IMR-90 (cell line): ENCODE measurements at regions not wholly inside any gene's neighbourhood (a gene's known extent, or its start where the extent isn't known, plus 50 kb on each side); places are given as distances from the start of the nearest gene placed in this dataset.

Source experiments
- ATAC-seq: fragments of 200-7000 bp; cut with Tn5 transposase; 2 replicates; pipeline ENCODE4 v1.9.1; 2020; ENCODE audit warnings: low read depth, mild to moderate bottlenecking, moderate library complexity
- BruUV-seq: library from RNA; stranded (reverse); fragments of 400-500 nt; replicated peaks from 2 replicates; lab custom pipeline; 2021; lab: Mats Ljungman, UMichigan
- CTCF ChIA-PET: fragments of 300-600 bp; formaldehyde crosslinking; extraction: SDS; loops from one replicate; lab custom pipeline; 2021; ENCODE audit warnings: antibody characterized with exemption; lab: Yijun Ruan, JAX
- POLR2A ChIA-PET: fragments of 300-600 bp; sonication (Branson Sonifier 250); formaldehyde crosslinking; loops from one replicate; lab custom pipeline; 2022; ENCODE audit warnings: antibody characterized with exemption; ENCODE audit not compliant: unreplicated experiment; lab: Charles Lee
- DNase-seq: peaks from one replicate; pipeline ENCODE4 v3.0.0; 2013
- H2AFZ ChIP-seq: replicated peaks from 2 replicates; pipeline ENCODE3; 2013; ENCODE audit warnings: low read length, mild to moderate bottlenecking; ENCODE audit not compliant: poor library complexity
- H2AK5ac ChIP-seq: 2 replicates; pipeline ENCODE4 v1.6.1; 2013; ENCODE audit warnings: low read depth, low read length, inconsistent platforms
- H2AK9ac ChIP-seq: replicated peaks from 2 replicates; pipeline ENCODE3; 2013; ENCODE audit warnings: mild to moderate bottlenecking, low read depth, low read length, moderate library complexity; ENCODE audit not compliant: poor library complexity
- H2BK120ac ChIP-seq: 2 replicates; pipeline ENCODE4 v1.6.1; 2013; ENCODE audit warnings: low read depth, low read length, inconsistent platforms
- H2BK15ac ChIP-seq: 3 replicates; pipeline ENCODE4 v1.6.1; 2013; ENCODE audit warnings: low read depth, low read length, inconsistent platforms
- H2BK20ac ChIP-seq: 2 replicates; pipeline ENCODE4 v1.6.1; 2013; ENCODE audit warnings: low read depth, mild to moderate bottlenecking, inconsistent platforms, low read length, moderate library complexity
- H2BK5ac ChIP-seq: 2 replicates; pipeline ENCODE4 v1.6.1; 2013; ENCODE audit warnings: mild to moderate bottlenecking, low read depth, low read length, inconsistent platforms; ENCODE audit not compliant: poor library complexity, severe bottlenecking
- H3K14ac ChIP-seq: replicated peaks from 2 replicates; pipeline ENCODE4 v1.6.1; 2013; ENCODE audit warnings: low read depth, low read length, inconsistent platforms
- H3K18ac ChIP-seq: 2 replicates; pipeline ENCODE4 v1.6.1; 2013; ENCODE audit warnings: low read depth, low read length, control low read depth
- H3K23ac ChIP-seq: 2 replicates; pipeline ENCODE4 v1.6.1; 2013; ENCODE audit warnings: low read depth, low read length, inconsistent platforms
- H3K27ac ChIP-seq: 2 replicates; pipeline ENCODE4 v1.5.1; 2013; ENCODE audit warnings: mild to moderate bottlenecking, control low read depth, low read length; ENCODE audit not compliant: insufficient read depth
- H3K27me3 ChIP-seq: 2 replicates; pipeline ENCODE4 v1.6.1; 2013; ENCODE audit warnings: low read length; ENCODE audit not compliant: control insufficient read depth, insufficient read depth
- H3K36me3 ChIP-seq: 2 replicates; pipeline ENCODE4 v1.6.1; 2013; ENCODE audit warnings: low read length, mixed read lengths; ENCODE audit not compliant: control insufficient read depth, insufficient read depth
- H3K4ac ChIP-seq: 2 replicates; pipeline ENCODE4 v1.6.1; 2013; ENCODE audit warnings: low read depth, low read length, inconsistent platforms
- H3K4me1 ChIP-seq: 2 replicates; pipeline ENCODE4 v1.6.1; 2013; ENCODE audit warnings: low read length, mixed read lengths; ENCODE audit not compliant: control insufficient read depth, insufficient read depth
- H3K4me2 ChIP-seq: 2 replicates; pipeline ENCODE4 v1.6.1; 2013; ENCODE audit warnings: low read depth, mild to moderate bottlenecking, control low read depth, low read length, moderate library complexity
- H3K4me3 ChIP-seq: 2 replicates; pipeline ENCODE4 v1.5.1; 2013; ENCODE audit warnings: low read depth, mild to moderate bottlenecking, control low read depth, low read length, moderate library complexity; ENCODE audit not compliant: insufficient read depth
- H3K56ac ChIP-seq: 2 replicates; pipeline ENCODE4 v1.6.1; 2013; ENCODE audit warnings: low read length, inconsistent platforms; ENCODE audit not compliant: insufficient read depth; ENCODE audit errors: extremely low read depth
- H3K79me1 ChIP-seq, 2 experiments: 2 replicates each; pipeline ENCODE4 v1.6.1; 2013; ENCODE audit warnings: low read length in 2 of 2, inconsistent platforms in 1 of 2, low read depth in 1 of 2
- H3K9ac ChIP-seq: 2 replicates; pipeline ENCODE4 v1.6.1; 2013; ENCODE audit warnings: low read depth, low read length, control low read depth
- H3K9me1 ChIP-seq: 2 replicates; pipeline ENCODE4 v1.6.1; 2013; ENCODE audit warnings: low read length, inconsistent platforms; ENCODE audit not compliant: insufficient read depth
- H3K9me3 ChIP-seq: 2 replicates; pipeline ENCODE4 v1.6.1; 2013; ENCODE audit warnings: low read length; ENCODE audit not compliant: control insufficient read depth, insufficient read depth
- H4K20me1 ChIP-seq: 2 replicates; pipeline ENCODE4 v1.6.1; 2013; ENCODE audit warnings: low read length, inconsistent platforms; ENCODE audit not compliant: insufficient read depth
- H4K5ac ChIP-seq: 2 replicates; pipeline ENCODE4 v1.6.1; 2013; ENCODE audit warnings: mild to moderate bottlenecking, low read depth, low read length, control low read depth
- H4K8ac ChIP-seq, 2 experiments: 2 replicates each; pipeline ENCODE4 v1.6.1; 2013; ENCODE audit warnings: low read depth in 2 of 2, low read length in 2 of 2, control low read depth in 1 of 2, inconsistent platforms in 1 of 2
- H4K91ac ChIP-seq: 2 replicates; pipeline ENCODE4 v1.6.1; 2013; ENCODE audit warnings: low read depth, low read length, inconsistent platforms; ENCODE audit not compliant: insufficient read depth
- BHLHE40 ChIP-seq: fragments of 150-350 bp; IDR thresholded peaks from 2 replicates; pipeline ENCODE4 v1.6.1; 2016; ENCODE audit warnings: mild to moderate bottlenecking, low read depth, low read length
- CEBPB ChIP-seq: IDR thresholded peaks from 2 replicates; pipeline ENCODE4 v1.6.1; 2012; ENCODE audit warnings: low read depth, low read length, improper control_type of control experiment
- CTCF ChIP-seq: conservative IDR thresholded peaks from 2 replicates; pipeline ENCODE4 v1.5.1; 2012; ENCODE audit warnings: mild to moderate bottlenecking, low read depth, low read length, improper control_type of control experiment
- ELK1 ChIP-seq: fragments of 150-350 bp; IDR thresholded peaks from 2 replicates; pipeline ENCODE4 v1.6.1; 2016; ENCODE audit warnings: low read depth, mild to moderate bottlenecking, low read length, moderate library complexity, borderline replicate concordance
- POLR2A ChIP-seq: IDR thresholded peaks from 2 replicates; pipeline ENCODE4 v1.6.1; 2012; ENCODE audit warnings: mild to moderate bottlenecking, low read depth, low read length
- RAD21 ChIP-seq: IDR thresholded peaks from 2 replicates; pipeline ENCODE4 v1.6.1; 2012; ENCODE audit warnings: low read length, improper control_type of control experiment
- WGBS, 2 experiments: methylation state at CpG; one replicate each; pipeline versions ENCODE4 v1.1.5 to v1.1.7; 2013; ENCODE audit warnings: missing lambda C conversion rate in 2 of 2; ENCODE audit not compliant: insufficient read length in 1 of 2; ENCODE audit errors: extremely low coverage in 2 of 2; 5-methylcytosine and 5-hydroxymethylcytosine counted together
- dilution Hi-C: fragments of 300-500 bp; cut with HindIII; formaldehyde crosslinking; loops from one replicate; pipeline ENCODE4 v1.14.3; 2018; ENCODE audit warnings: low sequenced_read_pairs; ENCODE audit not compliant: unreplicated experiment
- in situ Hi-C: fragments of 300-500 bp; cut with MboI; formaldehyde crosslinking; loops from 3 replicates; pipeline ENCODE4 v1.14.3; 2019; ENCODE audit warnings: low sequenced_read_pairs, inconsistent platforms, mixed read lengths
- intact Hi-C: fragments of 100-400 bp; cut with micrococcal nuclease; formaldehyde crosslinking; loops from 2 replicates; pipeline ENCODE4 v1.10.0; 2022

GRCh38 chr10:4635388-4635787, 190.6 kb upstream of the AKR1E2 start:
- no peak overlapping the region for H4K8ac ChIP-seq
- DNase-seq (peak; percentile 44), ATAC-seq (peak; percentile 67)
- H3K56ac ChIP-seq, result no peak overlapping the region
- no peak overlapping the region for H2AK9ac ChIP-seq
- H3K4ac ChIP-seq, result no peak overlapping the region
- H3K9ac ChIP-seq, result no peak overlapping the region
- no peak overlapping the region for H2AK5ac ChIP-seq
- H2BK20ac ChIP-seq, result no peak overlapping the region
- no peaks in the 10 kb centered on the region for H3K27me3 ChIP-seq
- no peak overlapping the region for H4K5ac ChIP-seq
- no peak overlapping the region for H2BK5ac ChIP-seq
- no peak overlapping the region for H2BK120ac ChIP-seq
- H4K91ac ChIP-seq, result no peak overlapping the region
- ChIA-PET POLR2A (no interaction called here), CTCF (no interaction called here)
- dilution Hi-C loops (no loop called here), intact Hi-C loops (no loop called here), in situ Hi-C loops (no loop called here)
- no peaks in the 10 kb centered on the region for H3K36me3 ChIP-seq
- no peak overlapping the region for H3K27ac ChIP-seq
- no peak overlapping the region for H3K23ac ChIP-seq
- H3K9me1 ChIP-seq, result 0 out of 2 replicates have a peak, but pooled peaks cover 4% of the 10 kb centered on the region
- no CpG with 5 or more reads among the region's 5 CpGs for WGBS, 2 experiments
- H3K79me1 ChIP-seq, result no peaks in the 10 kb centered on the region
- H2AFZ ChIP-seq, result no peak overlapping the region
- H3K4me1 ChIP-seq, result no peaks in the 10 kb centered on the region
- no peak overlapping the region for H3K14ac ChIP-seq
- TF ChIP-seq POLR2A, result no peak
- no peak for TF ChIP-seq RAD21
- TF ChIP-seq CTCF, result no peak
- no peak for TF ChIP-seq CEBPB
- no peak for TF ChIP-seq BHLHE40
- no peak for TF ChIP-seq ELK1
- BruUV-seq, result no TSS peak
- no peak overlapping the region for H3K18ac ChIP-seq
- H3K4me3 ChIP-seq, result no peak overlapping the region
- no peaks in the 10 kb centered on the region for H3K9me3 ChIP-seq
- no peaks in the 10 kb centered on the region for H4K20me1 ChIP-seq
- no peak overlapping the region for H2BK15ac ChIP-seq
- H3K4me2 ChIP-seq, result no peak overlapping the region
